Colonic mucosa (tissue), 4 donors: ENCODE measurements at regions not wholly inside any gene's neighbourhood (a gene's known extent, or its start where the extent isn't known, plus 50 kb on each side); places are given as distances from the start of the nearest gene placed in this dataset.
"Not testable (repeated sequence)": the region's sequence is repeated elsewhere in the genome, so short reads cannot be mapped to it uniquely, and the experiment has no call there.

Source experiments
- DNase-seq: peaks from one replicate; pipeline ENCODE4 v3.0.0-alpha.2; 2020
- H3K27ac ChIP-seq: fragments of 200-600 bp; one replicate; pipeline ENCODE4 v1.8.0; 2021
- H3K27me3 ChIP-seq: fragments of 200-600 bp; one replicate; pipeline ENCODE4 v1.8.0; 2021
- H3K36me3 ChIP-seq: fragments of 200-600 bp; one replicate; pipeline ENCODE4 v1.8.0; 2021
- H3K4me1 ChIP-seq: fragments of 200-600 bp; one replicate; pipeline ENCODE4 v1.8.0; 2021; ENCODE audit warnings: mild to moderate bottlenecking
- H3K4me3 ChIP-seq: fragments of 200-600 bp; one replicate; pipeline ENCODE4 v1.8.0; 2021
- H3K9ac ChIP-seq, 2 donors: one replicate each; pipeline ENCODE4 v1.7.0; 2013; ENCODE audit warnings: control low read depth in 2 of 2, low read depth in 2 of 2, low read length in 2 of 2
- H3K9me3 ChIP-seq: fragments of 200-600 bp; one replicate; pipeline ENCODE4 v1.8.0; 2021
- CTCF ChIP-seq: fragments of 200-600 bp; IDR thresholded peaks from one replicate; pipeline ENCODE4 v1.8.0; 2022; ENCODE audit warnings: antibody characterized with exemption, mild to moderate bottlenecking
- intact Hi-C: fragments of 100-400 bp; cut with DNase I; formaldehyde crosslinking; loops from one replicate; pipeline ENCODE4 v1.14.1; 2022
- donor health status: healthy.
- donor health status: DM: no; HTN: no; CAD: no.
- donor health status: DM: no; HTN: no; CAD: no.

GRCh38 chr12:73665193-73665592, 872.4 kb upstream of the ATXN7L3B start:
- H3K4me3 ChIP-seq = no peak overlapping the region
- H3K9ac ChIP-seq = no peak overlapping the region
- TF ChIP-seq CTCF = no peak
- intact Hi-C loops = no loop called here
- no peak overlapping the region for H3K27ac ChIP-seq
- no peaks in the 10 kb centered on the region for H3K36me3 ChIP-seq
- H3K4me1 ChIP-seq = no peaks in the 10 kb centered on the region
- no peak for DNase-seq
- H3K27me3 ChIP-seq = no peaks in the 10 kb centered on the region
- no peaks in the 10 kb centered on the region for H3K9me3 ChIP-seq

GRCh38 chr12:73671550-73671949, 866.1 kb upstream of the ATXN7L3B start:
- intact Hi-C loops, H3K9me3 ChIP-seq, H3K4me1 ChIP-seq, H3K9ac ChIP-seq, H3K36me3 ChIP-seq, DNase-seq, H3K27ac ChIP-seq, H3K4me3 ChIP-seq, H3K27me3 ChIP-seq: not testable (repeated sequence)

- intact Hi-C loops = no loop called here
- no peaks in the 10 kb centered on the region for H3K36me3 ChIP-seq
- H3K4me3 ChIP-seq = no peak overlapping the region
- no peak for DNase-seq
- H3K4me1 ChIP-seq = no peaks in the 10 kb centered on the region
- H3K27ac ChIP-seq = no peak overlapping the region
- TF ChIP-seq CTCF = no peak
- no peaks in the 10 kb centered on the region for H3K27me3 ChIP-seq
- H3K9me3 ChIP-seq = no peaks in the 10 kb centered on the region
- no peak overlapping the region for H3K9ac ChIP-seq
These were observed 859.9 kb upstream of the ATXN7L3B start for GRCh38 chr12:73677520-73678291.

- intact Hi-C loops = no loop called here
- Histone ChIP-seq H3K4me1 (no peaks in the 10 kb centered on the region), H3K27me3 (no peaks in the 10 kb centered on the region), H3K4me3 (no peak overlapping the region), H3K9ac (no peak overlapping the region), H3K9me3 (no peaks in the 10 kb centered on the region), H3K36me3 (no peaks in the 10 kb centered on the region), H3K27ac (no peak overlapping the region)
- TF ChIP-seq CTCF = no peak
- DNase-seq = no peak
These were observed 859.3 kb upstream of the ATXN7L3B start for GRCh38 chr12:73678335-73678734.

GRCh38 chr12:73699318-73699717, 838.3 kb upstream of the ATXN7L3B start:
- Histone ChIP-seq H3K27me3 (no peaks in the 10 kb centered on the region), H3K4me3 (no peak overlapping the region), H3K4me1 (no peaks in the 10 kb centered on the region), H3K27ac (no peak overlapping the region), H3K9me3 (no peaks in the 10 kb centered on the region), H3K36me3 (no peaks in the 10 kb centered on the region), H3K9ac (no peak overlapping the region)
- DNase-seq = no peak
- TF ChIP-seq CTCF = no peak
- intact Hi-C loops = no loop called here

GRCh38 chr12:73714655-73715054, 823.0 kb upstream of the ATXN7L3B start:
- Histone ChIP-seq H3K36me3 (no peaks in the 10 kb centered on the region), H3K4me3 (no peak overlapping the region), H3K9ac (no peak overlapping the region), H3K4me1 (no peaks in the 10 kb centered on the region), H3K27ac (no peak overlapping the region), H3K27me3 (no peaks in the 10 kb centered on the region), H3K9me3 (no peaks in the 10 kb centered on the region)
- no peak for DNase-seq
- TF ChIP-seq CTCF = no peak
- intact Hi-C loops = no loop called here

GRCh38 chr12:73716143-73716542, 821.5 kb upstream of the ATXN7L3B start:
- intact Hi-C loops, H3K9ac ChIP-seq, H3K9me3 ChIP-seq, H3K4me1 ChIP-seq, DNase-seq, H3K27me3 ChIP-seq, H3K4me3 ChIP-seq, H3K27ac ChIP-seq, H3K36me3 ChIP-seq: not testable (repeated sequence)
